BLaER1 (cell line): ENCODE measurements at regions not wholly inside any gene's neighbourhood (a gene's known extent, or its start where the extent isn't known, plus 50 kb on each side); places are given as distances from the start of the nearest gene placed in this dataset.

Experiments used
- H3K27ac ChIP-seq: shearing (Covaris generic); formaldehyde crosslinking; 2 replicates; pipeline ENCODE4 v1.8.1; 2022
- H3K27me3 ChIP-seq: shearing (Covaris generic); formaldehyde crosslinking; 2 replicates; pipeline ENCODE4 v1.8.1; 2022
- H3K36me3 ChIP-seq: shearing (Covaris generic); formaldehyde crosslinking; 2 replicates; pipeline ENCODE4 v1.8.1; 2022
- H3K4me1 ChIP-seq: shearing (Covaris generic); formaldehyde crosslinking; 2 replicates; pipeline ENCODE4 v1.8.1; 2022
- H3K4me2 ChIP-seq: shearing (Covaris generic); formaldehyde crosslinking; 2 replicates; pipeline ENCODE4 v1.8.1; 2022
- H3K4me3 ChIP-seq: shearing (Covaris generic); formaldehyde crosslinking; 2 replicates; pipeline ENCODE4 v1.8.1; 2022
- H3K9ac ChIP-seq: shearing (Covaris generic); formaldehyde crosslinking; 2 replicates; pipeline ENCODE4 v1.8.1; 2022
- H3K9me3 ChIP-seq: shearing (Covaris generic); formaldehyde crosslinking; 2 replicates; pipeline ENCODE4 v1.8.1; 2022
- H4K20me1 ChIP-seq: shearing (Covaris generic); formaldehyde crosslinking; 2 replicates; pipeline ENCODE4 v1.8.1; 2022
- Cebpa-rat ChIP-seq: shearing (Covaris generic); IDR thresholded peaks from 2 replicates; pipeline ENCODE4 v1.8.1; 2022

DNA sequence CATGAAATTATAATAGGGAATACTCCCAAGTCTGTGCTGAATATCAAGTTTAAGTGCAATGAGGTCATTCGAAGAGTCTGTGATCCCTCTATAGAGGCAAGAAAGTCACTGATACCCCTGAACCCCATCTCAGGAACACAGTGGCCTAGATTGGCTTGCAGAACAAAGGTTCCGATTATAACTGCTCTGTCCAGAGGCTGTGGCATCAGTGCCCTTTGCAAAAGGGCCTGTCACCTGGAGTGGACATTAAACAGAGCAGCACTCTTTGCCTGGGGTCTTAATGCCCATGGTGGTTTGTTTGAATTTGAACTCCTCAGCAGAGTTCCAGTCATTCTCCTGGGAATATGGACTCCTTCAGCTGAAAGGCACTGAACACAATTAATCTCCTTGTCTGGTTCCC, 93.9 kb upstream of the SLCO3A1 start:
- no peak overlapping the region for H3K4me2 ChIP-seq
- no peak for TF ChIP-seq Cebpa-rat

DNA sequence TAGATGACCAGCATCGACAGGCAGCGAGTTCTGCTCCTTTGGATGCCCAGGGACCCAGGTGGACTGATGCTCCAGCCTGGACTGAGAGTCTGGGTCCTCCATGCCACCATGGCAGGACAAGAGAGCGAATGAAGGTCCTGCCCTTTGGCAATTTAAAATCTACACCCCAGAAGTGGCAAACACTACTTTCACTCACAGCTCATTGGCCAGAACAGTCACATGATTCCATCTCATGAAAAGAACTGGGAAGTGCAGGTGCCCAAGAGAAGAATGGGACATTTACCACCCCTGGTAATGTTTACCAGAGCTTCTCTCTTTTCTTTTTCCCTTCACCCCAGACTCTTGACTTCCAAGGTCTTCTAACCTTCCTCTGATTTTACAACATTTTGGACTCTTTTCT, 87.8 kb upstream of the SLCO3A1 start:
- H3K4me2 ChIP-seq: no peak overlapping the region
- TF ChIP-seq Cebpa-rat: no peak
- H3K4me1 ChIP-seq: no peaks in the 10 kb centered on the region
- H3K36me3 ChIP-seq: no peaks in the 10 kb centered on the region
- H3K27me3 ChIP-seq: no peaks in the 10 kb centered on the region
- no peak overlapping the region for H3K27ac ChIP-seq
- H3K4me3 ChIP-seq: no peak overlapping the region
- H3K9ac ChIP-seq: no peak overlapping the region
- H3K9me3 ChIP-seq: no peaks in the 10 kb centered on the region
- no peaks in the 10 kb centered on the region for H4K20me1 ChIP-seq

More for the DNA sequence above, 93.9 kb upstream of the SLCO3A1 start:
- H3K9me3 ChIP-seq: peaks cover 9% of the 10 kb centered on the region
- no peak overlapping the region for H3K9ac ChIP-seq
- no peaks in the 10 kb centered on the region for H3K4me1 ChIP-seq
- H4K20me1 ChIP-seq: no peaks in the 10 kb centered on the region
- no peak overlapping the region for H3K27ac ChIP-seq
- H3K27me3 ChIP-seq: no peaks in the 10 kb centered on the region
- no peak overlapping the region for H3K4me3 ChIP-seq
- H3K36me3 ChIP-seq: no peaks in the 10 kb centered on the region

DNA sequence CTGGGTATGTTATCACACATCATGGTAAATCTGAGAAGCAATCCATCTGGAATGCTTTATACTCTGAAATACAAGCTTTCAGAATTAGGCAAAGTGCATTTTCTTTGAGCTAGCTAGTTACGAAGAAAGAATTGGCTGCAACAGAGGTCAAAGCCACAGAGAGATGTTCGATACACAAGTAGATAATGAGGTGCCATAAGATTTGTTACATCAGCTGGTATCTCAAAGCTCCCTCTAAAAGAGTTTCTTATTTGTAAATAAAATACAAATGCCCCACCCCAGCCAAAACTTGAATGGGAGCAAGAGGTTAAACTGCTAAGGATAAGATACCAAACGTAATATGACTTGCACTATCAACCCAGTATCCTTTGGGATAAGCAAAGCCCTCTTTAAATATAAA, 84.0 kb upstream of the SLCO3A1 start:
- H3K9ac ChIP-seq: no peak overlapping the region
- H3K4me3 ChIP-seq: no peak overlapping the region
- H3K9me3 ChIP-seq: no peaks in the 10 kb centered on the region
- H3K4me2 ChIP-seq: no peak overlapping the region
- TF ChIP-seq Cebpa-rat: no peak
- no peaks in the 10 kb centered on the region for H4K20me1 ChIP-seq
- H3K27ac ChIP-seq: no peak overlapping the region
- no peaks in the 10 kb centered on the region for H3K27me3 ChIP-seq
- H3K4me1 ChIP-seq: no peaks in the 10 kb centered on the region
- no peaks in the 10 kb centered on the region for H3K36me3 ChIP-seq

DNA sequence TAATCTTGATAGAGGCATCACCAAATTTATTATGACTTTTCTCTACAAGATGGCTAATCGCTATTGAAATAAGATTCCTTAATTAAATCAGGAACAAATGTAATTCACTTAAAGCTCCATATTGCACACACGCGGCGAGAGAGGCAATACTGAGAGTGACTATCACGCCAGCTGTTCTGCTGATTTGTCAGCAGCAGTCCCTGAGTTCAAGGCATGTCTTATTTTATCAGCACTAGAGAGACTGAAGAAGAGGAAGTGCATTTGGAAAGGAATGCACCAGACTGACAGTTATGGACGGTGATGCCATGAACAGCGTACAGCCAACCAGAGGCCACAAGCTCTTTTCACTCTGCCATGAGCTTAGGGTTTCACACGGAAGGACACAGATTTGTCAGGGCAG, 83.6 kb upstream of the SLCO3A1 start:
- no peak for TF ChIP-seq Cebpa-rat
- Histone ChIP-seq H3K4me2 (no peak overlapping the region), H3K27me3 (no peaks in the 10 kb centered on the region), H3K36me3 (no peaks in the 10 kb centered on the region), H3K9me3 (no peaks in the 10 kb centered on the region), H3K27ac (no peak overlapping the region), H3K4me1 (no peaks in the 10 kb centered on the region), H4K20me1 (no peaks in the 10 kb centered on the region), H3K9ac (no peak overlapping the region), H3K4me3 (no peak overlapping the region)

DNA sequence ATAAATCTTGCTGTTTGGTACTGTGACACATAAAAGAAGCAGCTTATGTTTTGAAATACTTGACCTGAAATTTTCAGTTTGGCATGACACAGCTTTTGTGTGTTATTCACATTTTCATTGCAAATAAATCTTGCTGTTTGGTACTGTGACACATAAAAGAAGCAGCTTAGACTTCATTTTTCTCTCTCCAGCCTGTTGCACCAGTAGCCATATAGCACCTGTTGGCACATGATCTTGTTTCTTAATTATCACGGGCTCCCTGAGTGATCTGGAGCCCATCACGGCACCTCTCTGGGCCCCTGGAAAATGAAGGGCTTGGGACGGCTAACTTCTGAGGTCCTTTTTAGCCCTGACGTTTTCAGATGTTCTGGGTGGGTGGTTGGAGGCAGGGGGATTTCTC, 77.4 kb upstream of the SLCO3A1 start:
- H3K4me2 ChIP-seq: no peak overlapping the region
- no peak overlapping the region for H3K27ac ChIP-seq
- no peak overlapping the region for H3K4me3 ChIP-seq
- H3K27me3 ChIP-seq: no peaks in the 10 kb centered on the region
- TF ChIP-seq Cebpa-rat: no peak
- H3K9me3 ChIP-seq: no peaks in the 10 kb centered on the region
- H3K36me3 ChIP-seq: no peaks in the 10 kb centered on the region
- no peaks in the 10 kb centered on the region for H4K20me1 ChIP-seq
- H3K9ac ChIP-seq: no peak overlapping the region
- no peaks in the 10 kb centered on the region for H3K4me1 ChIP-seq

DNA sequence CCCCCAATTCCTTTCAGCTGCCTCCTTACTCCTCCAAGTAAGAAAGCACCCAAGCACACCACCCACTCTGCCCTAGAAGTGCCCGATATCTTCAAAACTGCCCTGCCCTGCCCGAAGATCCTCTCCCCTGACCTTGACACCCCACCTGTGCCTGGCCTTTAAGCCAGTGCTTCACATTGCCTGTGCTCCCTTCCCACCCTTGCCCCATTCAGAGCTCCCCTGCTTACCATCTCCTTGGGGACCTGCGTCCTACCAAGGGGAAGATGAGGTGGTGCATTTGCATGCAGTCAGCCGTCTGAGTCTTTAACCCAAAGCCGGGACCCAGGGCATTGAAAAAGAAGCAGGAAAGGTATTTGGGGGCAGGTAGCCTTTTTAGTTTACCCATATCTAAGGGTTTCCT, 73.5 kb upstream of the SLCO3A1 start:
- no peak overlapping the region for H3K4me3 ChIP-seq
- H3K9ac ChIP-seq: no peak overlapping the region
- no peak for TF ChIP-seq Cebpa-rat
- H4K20me1 ChIP-seq: no peaks in the 10 kb centered on the region
- no peak overlapping the region for H3K27ac ChIP-seq
- H3K9me3 ChIP-seq: no peaks in the 10 kb centered on the region
- no peaks in the 10 kb centered on the region for H3K36me3 ChIP-seq
- no peaks in the 10 kb centered on the region for H3K27me3 ChIP-seq
- no peak overlapping the region for H3K4me2 ChIP-seq
- H3K4me1 ChIP-seq: no peaks in the 10 kb centered on the region

DNA sequence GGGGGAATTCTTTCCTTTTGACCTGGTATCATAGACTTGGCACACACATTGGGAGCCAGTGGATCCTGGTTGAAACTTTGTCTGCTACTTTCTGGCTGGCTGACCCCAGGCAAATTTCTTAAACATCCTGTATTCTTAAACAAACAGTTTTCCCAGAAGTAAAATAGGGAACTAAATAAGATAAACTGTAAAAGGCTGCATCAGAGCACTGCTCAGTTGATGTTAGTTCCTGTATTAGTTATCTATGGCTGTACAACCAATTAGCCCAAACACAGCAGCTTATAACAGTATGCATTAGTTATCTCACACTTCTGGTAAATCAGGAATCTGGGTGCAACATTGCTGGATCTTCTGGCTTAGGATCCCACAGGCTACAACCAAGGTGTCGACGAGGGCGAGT, 73.1 kb upstream of the SLCO3A1 start:
- Histone ChIP-seq H3K27ac (no peak overlapping the region), H3K27me3 (no peaks in the 10 kb centered on the region), H3K4me1 (no peaks in the 10 kb centered on the region), H3K9me3 (no peaks in the 10 kb centered on the region), H3K4me2 (no peak overlapping the region), H4K20me1 (no peaks in the 10 kb centered on the region), H3K4me3 (no peak overlapping the region), H3K9ac (no peak overlapping the region), H3K36me3 (no peaks in the 10 kb centered on the region)
- TF ChIP-seq Cebpa-rat: no peak

DNA sequence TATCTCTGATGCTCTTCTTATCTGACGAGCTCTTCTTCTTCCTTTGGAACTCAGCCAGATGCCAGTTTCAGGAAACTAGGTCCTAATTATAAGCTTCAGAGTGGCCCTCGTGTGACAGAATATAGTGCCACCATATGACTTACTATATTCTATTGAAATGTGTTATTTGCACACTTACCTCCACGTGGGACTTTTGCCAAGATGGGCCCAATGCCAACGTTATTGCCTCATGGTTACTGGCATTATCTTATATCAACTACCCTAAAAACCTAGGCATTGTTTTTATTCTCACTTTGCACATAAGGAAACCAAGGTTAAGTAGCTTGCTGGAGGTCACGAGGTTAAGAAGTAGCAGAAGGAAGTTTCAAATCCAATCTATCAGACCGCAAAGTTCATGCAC, 71.3 kb upstream of the SLCO3A1 start:
- no peak for TF ChIP-seq Cebpa-rat
- H3K4me2 ChIP-seq: no peak overlapping the region

DNA sequence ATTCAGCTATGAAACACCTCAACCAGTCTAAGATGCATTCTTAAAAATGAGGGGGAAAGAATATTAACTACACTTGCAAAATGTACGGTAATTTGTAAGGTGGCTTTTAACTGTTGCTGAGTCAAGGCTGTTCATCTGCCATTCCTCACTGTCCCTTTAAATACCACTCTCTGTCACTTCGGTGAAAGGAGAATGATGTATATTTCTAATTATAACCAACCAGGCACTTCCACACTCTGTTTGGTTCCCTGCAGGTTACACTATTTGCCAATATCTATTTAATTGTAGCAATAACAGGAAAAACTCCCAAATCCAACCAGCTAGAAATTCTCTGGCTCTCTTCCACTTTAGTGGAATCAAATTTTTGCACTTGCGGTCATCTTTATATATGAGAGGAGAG, 70.5 kb upstream of the SLCO3A1 start:
- no peak overlapping the region for H3K4me2 ChIP-seq

More for the DNA sequence above, 71.3 kb upstream of the SLCO3A1 start:
- Histone ChIP-seq H3K9ac (no peak overlapping the region), H3K36me3 (no peaks in the 10 kb centered on the region), H4K20me1 (no peaks in the 10 kb centered on the region), H3K27me3 (no peaks in the 10 kb centered on the region), H3K4me3 (no peak overlapping the region), H3K4me1 (no peaks in the 10 kb centered on the region), H3K9me3 (no peaks in the 10 kb centered on the region), H3K27ac (no peak overlapping the region)

DNA sequence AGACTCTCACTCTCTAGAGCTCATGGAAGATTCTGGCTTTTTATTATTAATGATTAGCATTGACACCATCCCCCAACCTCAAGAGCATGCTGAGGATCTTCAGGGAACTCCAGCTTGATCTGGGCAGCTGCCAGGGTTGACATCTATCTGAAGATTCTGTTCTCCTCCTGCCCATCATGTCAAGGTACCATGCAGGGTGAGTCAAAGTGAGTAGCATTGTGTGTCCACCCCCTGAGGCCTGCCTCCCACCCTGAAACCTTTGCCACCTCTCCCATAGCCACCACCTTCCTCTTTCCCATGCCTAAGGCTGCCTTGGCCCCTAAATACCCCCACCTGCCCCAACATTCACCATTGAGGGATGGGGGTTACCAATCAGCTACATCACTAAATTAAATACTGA, 70.1 kb upstream of the SLCO3A1 start:
- Histone ChIP-seq H3K27ac (no peak overlapping the region), H3K36me3 (no peaks in the 10 kb centered on the region), H3K4me3 (no peak overlapping the region), H3K4me2 (no peak overlapping the region), H3K9ac (no peak overlapping the region), H3K9me3 (no peaks in the 10 kb centered on the region), H3K27me3 (no peaks in the 10 kb centered on the region), H4K20me1 (no peaks in the 10 kb centered on the region), H3K4me1 (no peaks in the 10 kb centered on the region)
- TF ChIP-seq Cebpa-rat: no peak

More for the DNA sequence above, 70.5 kb upstream of the SLCO3A1 start:
- Histone ChIP-seq H3K4me1 (no peaks in the 10 kb centered on the region), H3K36me3 (no peaks in the 10 kb centered on the region), H3K27ac (no peak overlapping the region), H4K20me1 (no peaks in the 10 kb centered on the region), H3K27me3 (no peaks in the 10 kb centered on the region), H3K9ac (no peak overlapping the region), H3K4me3 (no peak overlapping the region), H3K9me3 (no peaks in the 10 kb centered on the region)
- TF ChIP-seq Cebpa-rat: no peak

DNA sequence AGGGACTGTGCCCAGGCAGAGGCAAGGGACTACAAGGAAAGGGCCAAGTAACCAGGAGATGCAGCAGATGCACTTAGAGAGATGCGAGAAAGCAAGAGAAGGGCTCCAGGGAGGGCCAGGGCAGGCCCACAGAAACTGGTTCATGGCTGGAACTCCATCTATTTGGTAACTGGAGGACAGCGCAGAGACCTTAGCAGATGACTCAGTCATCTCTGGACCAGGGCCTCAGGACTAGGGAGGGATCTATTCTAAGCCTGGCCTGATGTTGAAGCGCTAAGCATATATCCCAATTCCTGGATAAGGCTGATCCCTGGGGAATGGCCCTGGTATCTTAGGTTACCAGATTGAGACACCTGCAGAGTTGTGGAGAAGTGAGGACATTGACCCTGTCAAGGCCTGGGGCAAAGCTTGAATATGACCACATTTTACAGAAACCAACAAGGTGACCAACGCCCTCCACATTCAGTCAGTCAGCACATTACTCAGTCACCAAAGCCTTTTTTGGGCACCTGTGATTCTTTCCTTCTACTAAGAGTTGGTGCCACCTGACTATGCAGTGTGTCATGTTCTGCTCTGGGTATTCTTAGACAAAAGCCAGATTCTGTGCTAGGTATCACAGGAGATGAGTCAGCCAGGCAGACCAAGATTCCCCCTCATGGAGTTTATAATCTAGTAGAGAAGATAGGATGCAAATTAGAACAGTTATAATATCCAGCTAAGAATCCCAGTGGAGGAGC, 68.4 kb upstream of the SLCO3A1 start:
- no peak overlapping the region for H3K27ac ChIP-seq
- no peak overlapping the region for H3K4me3 ChIP-seq
- H3K4me2 ChIP-seq: no peak overlapping the region
- H3K27me3 ChIP-seq: no peaks in the 10 kb centered on the region
- H3K9ac ChIP-seq: no peak overlapping the region
- no peaks in the 10 kb centered on the region for H3K4me1 ChIP-seq
- H3K36me3 ChIP-seq: no peaks in the 10 kb centered on the region
- no peaks in the 10 kb centered on the region for H3K9me3 ChIP-seq
- TF ChIP-seq Cebpa-rat: no peak
- H4K20me1 ChIP-seq: no peaks in the 10 kb centered on the region
